ENCODE measurements at regions not wholly inside any gene's neighbourhood (a gene's known extent, or its start where the extent isn't known, plus 50 kb on each side); places are given as distances from the start of the nearest gene placed in this dataset.

- ChIA-PET POLR2A (no interaction called here), CTCF (ENCODE audit: low intra/inter-chr PET ratio, low total read pairs) (no interaction called here)
- Histone ChIP-seq H3K9ac (ENCODE audit: insufficient read depth, low read depth, low read length) (no peak overlapping the region), H3K79me2 (ENCODE audit: insufficient read depth, low read length) (no peaks in the 10 kb centered on the region), H3K4me3 (replicated peaks in 1 of 3; ENCODE audit: insufficient read depth in 1 of 3, low read depth in 2 of 3, low read length in 3 of 3) (no peak overlapping the region), H3K27me3 (ENCODE audit: control insufficient read depth in 1 of 2, insufficient read depth in 2 of 2, low read length in 2 of 2) (no peaks in the 10 kb centered on the region), H3K36me3 (replicated peaks in 1 of 2; ENCODE audit: control insufficient read depth in 1 of 2, insufficient read depth in 2 of 2, low read length in 2 of 2) (no peaks in the 10 kb centered on the region), H3K4me1 (ENCODE audit: insufficient read depth, low read length) (no peaks in the 10 kb centered on the region), H4K20me1 (ENCODE audit: insufficient read depth, low read length) (no peaks in the 10 kb centered on the region), H3K4me2 (ENCODE audit: low read depth, low read length) (no peak overlapping the region), H3K27ac (ENCODE audit: extremely low read length, insufficient read depth, low read length) (no peak overlapping the region), H2AFZ (ENCODE audit: low read length) (no peak overlapping the region), H3K9me3 (ENCODE audit: low read length) (no peaks in the 10 kb centered on the region)
- no TSS peak for BruUV-seq (replicated peaks)
- ATAC-seq (no peak), DNase-seq (ENCODE audit: low spot score) (no peak), FAIRE-seq (no peak)
- in situ Hi-C loops (cut with HindIII; ENCODE audit: extremely low pct_ligation_motif_present, low pct_unique_long_range_greater_than_20kb): no loop called here
- WGBS (ENCODE audit: low lambda C conversion rate): 3% methylated on average over 1 of the region's 1 CpG
- intact Hi-C loops (cut with micrococcal nuclease; ENCODE audit: unreplicated experiment): no loop called here
- TF ChIP-seq ZBTB46 (CRISPR knock-in tag; IDR thresholded peaks at IDR 0.05; ENCODE audit: borderline replicate concordance): no peak
- TF ChIP-seq ZNF207 (IDR thresholded peaks at IDR 0.05; ENCODE audit: borderline replicate concordance): no peak
- no peak for TF ChIP-seq CBX2 (IDR thresholded peaks at IDR 0.05; ENCODE audit: low read depth, low read length)
- no peak for TF ChIP-seq CBX2 (CRISPR knock-in tag; IDR thresholded peaks at IDR 0.05; ENCODE audit: low read depth)
- TF ChIP-seq KMT2A (CRISPR knock-in tag; IDR thresholded peaks at IDR 0.05): no peak
- TF ChIP-seq MXD1 (CRISPR knock-in tag; IDR thresholded peaks at IDR 0.05): no peak
- TF ChIP-seq ZNF546 (CRISPR knock-in tag; conservative IDR thresholded peaks at IDR 0.05): no peak
- no peak for TF ChIP-seq SP5 (CRISPR knock-in tag; IDR thresholded peaks at IDR 0.05; ENCODE audit: borderline replicate concordance, low read depth)
- TF ChIP-seq TEAD2 (CRISPR knock-in tag; IDR thresholded peaks at IDR 0.05): no peak
- TF ChIP-seq ZGPAT (CRISPR knock-in tag; IDR thresholded peaks at IDR 0.05): no peak
- TF ChIP-seq GFI1 (CRISPR knock-in tag; IDR thresholded peaks at IDR 0.05; ENCODE audit: borderline replicate concordance): no peak
Observed at GRCh38 chr20:11716945-11717248, 200.8 kb upstream of the BTBD3 start.
